ENCODE measurements at regions not wholly inside any gene's neighbourhood (a gene's known extent, or its start where the extent isn't known, plus 50 kb on each side); places are given as distances from the start of the nearest gene placed in this dataset.

DNA sequence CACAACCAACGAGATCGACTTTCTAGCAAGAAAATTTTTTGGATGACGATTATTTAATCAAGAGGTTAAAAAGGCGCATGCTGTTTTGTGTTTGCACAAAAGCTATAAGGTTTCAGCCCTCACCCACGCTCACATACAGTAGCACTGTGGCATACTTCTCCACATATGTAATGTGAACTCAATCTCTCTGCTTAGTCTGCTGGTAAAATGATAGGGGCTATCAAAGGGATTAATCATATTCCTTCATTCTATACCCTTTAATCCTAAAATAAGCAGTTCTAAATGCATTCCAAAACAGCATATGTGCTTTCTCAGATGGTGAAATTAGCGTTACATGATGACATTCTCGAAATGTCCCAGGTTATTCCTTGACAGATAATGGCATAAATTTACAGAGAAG lies 196.9 kb upstream of the PRICKLE2 start:
- Mint-ChIP-seq H3K36me3 (ENCODE audit: insufficient read depth, unreplicated experiment) (no peaks in the 10 kb centered on the region), H3K4me3 (ENCODE audit: low read depth, unreplicated experiment) (no peak overlapping the region), H3K27ac (ENCODE audit: unreplicated experiment) (no peak overlapping the region), H3K27me3 (ENCODE audit: unreplicated experiment) (no peaks in the 10 kb centered on the region), H3K9me3 (ENCODE audit: low read depth, unreplicated experiment) (no peaks in the 10 kb centered on the region), H3K4me1 (ENCODE audit: low read depth, unreplicated experiment) (no peaks in the 10 kb centered on the region)
- TF ChIP-seq, protein P1, sequence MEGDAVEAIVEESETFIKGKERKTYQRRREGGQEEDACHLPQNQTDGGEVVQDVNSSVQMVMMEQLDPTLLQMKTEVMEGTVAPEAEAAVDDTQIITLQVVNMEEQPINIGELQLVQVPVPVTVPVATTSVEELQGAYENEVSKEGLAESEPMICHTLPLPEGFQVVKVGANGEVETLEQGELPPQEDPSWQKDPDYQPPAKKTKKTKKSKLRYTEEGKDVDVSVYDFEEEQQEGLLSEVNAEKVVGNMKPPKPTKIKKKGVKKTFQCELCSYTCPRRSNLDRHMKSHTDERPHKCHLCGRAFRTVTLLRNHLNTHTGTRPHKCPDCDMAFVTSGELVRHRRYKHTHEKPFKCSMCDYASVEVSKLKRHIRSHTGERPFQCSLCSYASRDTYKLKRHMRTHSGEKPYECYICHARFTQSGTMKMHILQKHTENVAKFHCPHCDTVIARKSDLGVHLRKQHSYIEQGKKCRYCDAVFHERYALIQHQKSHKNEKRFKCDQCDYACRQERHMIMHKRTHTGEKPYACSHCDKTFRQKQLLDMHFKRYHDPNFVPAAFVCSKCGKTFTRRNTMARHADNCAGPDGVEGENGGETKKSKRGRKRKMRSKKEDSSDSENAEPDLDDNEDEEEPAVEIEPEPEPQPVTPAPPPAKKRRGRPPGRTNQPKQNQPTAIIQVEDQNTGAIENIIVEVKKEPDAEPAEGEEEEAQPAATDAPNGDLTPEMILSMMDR (IDR thresholded peaks at IDR 0.05; ENCODE audit: unreplicated experiment), result no peak
- no peak for DNase-seq
- intact Hi-C loops (cut with micrococcal nuclease; ENCODE audit: unreplicated experiment), result no loop called here
- CTCF ChIA-PET, result no interaction called here
- no TSS peak for BruUV-seq (replicated peaks)

DNA sequence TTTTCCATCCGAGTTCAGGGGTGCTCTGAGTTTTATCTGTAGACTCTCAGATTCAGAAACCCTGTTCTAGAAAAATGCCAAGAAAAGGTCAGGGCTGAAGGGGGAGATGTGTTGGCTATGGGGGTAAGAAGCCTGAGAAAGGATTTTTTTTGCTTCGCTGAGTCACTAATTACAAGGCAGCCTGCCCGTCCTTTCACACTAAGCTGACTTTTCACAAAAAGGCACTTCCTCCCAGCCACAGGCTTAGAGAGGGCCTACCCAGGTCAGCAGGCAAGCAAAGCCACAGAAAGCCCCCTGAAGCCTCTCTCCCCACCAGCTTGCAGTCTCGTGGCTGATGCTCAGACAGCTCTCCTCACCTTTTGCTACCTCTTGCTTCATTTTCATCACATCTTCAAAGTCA lies 192.6 kb upstream of the PRICKLE2 start:
- CTCF ChIA-PET, result interaction anchor here (0.5 to 0.6 kb wide), 2 partner anchors 19 to 1083 kb away, joined by 3 to 4 read pairs; no protein-coding TSS in a partner anchor
- Mint-ChIP-seq H3K4me3 (ENCODE audit: low read depth, unreplicated experiment) (no peak overlapping the region), H3K27ac (ENCODE audit: unreplicated experiment) (no peak overlapping the region)

DNA sequence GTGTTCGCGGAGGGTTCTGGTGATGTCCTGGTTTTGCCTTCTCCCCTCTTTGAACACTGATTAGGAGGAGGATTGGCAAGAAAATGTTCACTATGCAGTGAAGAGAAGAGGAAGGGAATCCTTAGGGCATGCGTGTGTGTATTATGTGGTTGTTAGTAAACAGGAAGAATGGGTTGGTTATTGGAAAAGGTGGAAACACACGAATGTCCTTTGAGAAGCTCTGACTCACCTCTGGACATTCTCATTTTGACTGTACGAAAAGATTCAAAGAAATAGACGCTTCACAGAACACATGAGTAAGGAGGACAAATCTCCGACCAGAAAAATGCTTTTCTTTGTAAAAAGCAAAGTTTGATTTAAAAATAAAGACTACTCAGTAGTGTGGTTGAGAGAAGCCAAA lies 188.8 kb upstream of the PRICKLE2 start:
- no peaks in the 10 kb centered on the region for H3K9me3 Mint-ChIP-seq (ENCODE audit: low read depth, unreplicated experiment)
- TF ChIP-seq, protein P1 (IDR thresholded peaks at IDR 0.05; ENCODE audit: unreplicated experiment), result no peak
- BruUV-seq (replicated peaks), result no TSS peak
- no peaks in the 10 kb centered on the region for H3K27me3 Mint-ChIP-seq (ENCODE audit: unreplicated experiment)
- intact Hi-C loops (cut with micrococcal nuclease; ENCODE audit: unreplicated experiment), result no loop called here
- CTCF ChIA-PET, result no interaction called here
- no peaks in the 10 kb centered on the region for H3K36me3 Mint-ChIP-seq (ENCODE audit: insufficient read depth, unreplicated experiment)
- H3K4me3 Mint-ChIP-seq (ENCODE audit: low read depth, unreplicated experiment), result no peak overlapping the region
- no peaks in the 10 kb centered on the region for H3K4me1 Mint-ChIP-seq (ENCODE audit: low read depth, unreplicated experiment)
- no peak for DNase-seq
- H3K27ac Mint-ChIP-seq (ENCODE audit: unreplicated experiment), result no peak overlapping the region

More for the DNA sequence above, 192.6 kb upstream of the PRICKLE2 start:
- H3K36me3 Mint-ChIP-seq (ENCODE audit: insufficient read depth, unreplicated experiment), result no peaks in the 10 kb centered on the region
- H3K9me3 Mint-ChIP-seq (ENCODE audit: low read depth, unreplicated experiment), result no peaks in the 10 kb centered on the region
- DNase-seq, result no peak
- no peaks in the 10 kb centered on the region for H3K27me3 Mint-ChIP-seq (ENCODE audit: unreplicated experiment)
- TF ChIP-seq, protein P1 (IDR thresholded peaks at IDR 0.05; ENCODE audit: unreplicated experiment), result no peak
- intact Hi-C loops (cut with micrococcal nuclease; ENCODE audit: unreplicated experiment), result no loop called here
- no peaks in the 10 kb centered on the region for H3K4me1 Mint-ChIP-seq (ENCODE audit: low read depth, unreplicated experiment)
- BruUV-seq (replicated peaks), result no TSS peak

- CTCF ChIA-PET, result no interaction called here
- intact Hi-C loops (cut with micrococcal nuclease; ENCODE audit: unreplicated experiment), result no loop called here
- H3K27ac Mint-ChIP-seq (ENCODE audit: unreplicated experiment), result no peak overlapping the region
- no peak for DNase-seq
- no peaks in the 10 kb centered on the region for H3K9me3 Mint-ChIP-seq (ENCODE audit: low read depth, unreplicated experiment)
- H3K4me3 Mint-ChIP-seq (ENCODE audit: low read depth, unreplicated experiment), result no peak overlapping the region
- peaks cover 12% of the 10 kb centered on the region for H3K27me3 Mint-ChIP-seq (ENCODE audit: unreplicated experiment)
- no peaks in the 10 kb centered on the region for H3K4me1 Mint-ChIP-seq (ENCODE audit: low read depth, unreplicated experiment)
- BruUV-seq (replicated peaks), result no TSS peak
- TF ChIP-seq, protein P1 (IDR thresholded peaks at IDR 0.05; ENCODE audit: unreplicated experiment), result no peak
- H3K36me3 Mint-ChIP-seq (ENCODE audit: insufficient read depth, unreplicated experiment), result no peaks in the 10 kb centered on the region
These were observed 185.8 kb upstream of the PRICKLE2 start for GRCh38 chr3:64411101-64411500.
